ENCODE measurements at regions not wholly inside any gene's neighbourhood (a gene's known extent, or its start where the extent isn't known, plus 50 kb on each side); places are given as distances from the start of the nearest gene placed in this dataset.

DNA sequence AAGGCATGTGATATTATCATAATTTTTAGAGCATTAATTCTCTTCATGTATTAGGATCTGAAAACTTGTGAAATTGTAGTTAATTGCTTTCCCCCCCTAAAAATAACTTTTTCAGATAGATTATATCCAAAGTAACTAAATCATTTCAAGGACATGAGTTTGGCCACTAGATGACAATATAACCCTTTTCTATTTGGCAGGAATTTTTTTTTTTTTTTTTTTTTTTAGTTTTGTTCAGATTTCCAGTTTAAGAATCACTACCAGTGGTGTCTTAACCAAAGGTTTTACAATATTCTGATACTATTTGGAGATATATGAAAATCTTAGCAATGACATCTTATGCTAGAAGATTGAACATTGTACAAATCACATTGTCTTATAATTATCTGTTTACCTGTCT is 370.8 kb downstream of the AMY1C start:
- intact Hi-C loops (cut with micrococcal nuclease; ENCODE audit: unreplicated experiment) = no loop called here
- H3K4me3 ChIP-seq = no peak overlapping the region
- POLR2A ChIA-PET (ENCODE audit: unreplicated experiment) = no interaction called here
- H3K4me1 ChIP-seq (replicated peaks; ENCODE audit: insufficient read depth) = no peaks in the 10 kb centered on the region
- no peaks in the 10 kb centered on the region for H3K27me3 ChIP-seq (ENCODE audit: insufficient read depth, low read depth)
- H3K79me2 ChIP-seq (ENCODE audit: low read depth) = no peaks in the 10 kb centered on the region
- BruUV-seq (replicated peaks) = no TSS peak
- CTCF ChIA-PET = no interaction called here
- TF ChIP-seq EZH2 (IDR thresholded peaks at IDR 0.05; ENCODE audit: low read depth) = no peak
- TF ChIP-seq, protein P1, sequence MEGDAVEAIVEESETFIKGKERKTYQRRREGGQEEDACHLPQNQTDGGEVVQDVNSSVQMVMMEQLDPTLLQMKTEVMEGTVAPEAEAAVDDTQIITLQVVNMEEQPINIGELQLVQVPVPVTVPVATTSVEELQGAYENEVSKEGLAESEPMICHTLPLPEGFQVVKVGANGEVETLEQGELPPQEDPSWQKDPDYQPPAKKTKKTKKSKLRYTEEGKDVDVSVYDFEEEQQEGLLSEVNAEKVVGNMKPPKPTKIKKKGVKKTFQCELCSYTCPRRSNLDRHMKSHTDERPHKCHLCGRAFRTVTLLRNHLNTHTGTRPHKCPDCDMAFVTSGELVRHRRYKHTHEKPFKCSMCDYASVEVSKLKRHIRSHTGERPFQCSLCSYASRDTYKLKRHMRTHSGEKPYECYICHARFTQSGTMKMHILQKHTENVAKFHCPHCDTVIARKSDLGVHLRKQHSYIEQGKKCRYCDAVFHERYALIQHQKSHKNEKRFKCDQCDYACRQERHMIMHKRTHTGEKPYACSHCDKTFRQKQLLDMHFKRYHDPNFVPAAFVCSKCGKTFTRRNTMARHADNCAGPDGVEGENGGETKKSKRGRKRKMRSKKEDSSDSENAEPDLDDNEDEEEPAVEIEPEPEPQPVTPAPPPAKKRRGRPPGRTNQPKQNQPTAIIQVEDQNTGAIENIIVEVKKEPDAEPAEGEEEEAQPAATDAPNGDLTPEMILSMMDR (conservative IDR thresholded peaks at IDR 0.05) = peak; percentile 53; the same call in 1 of the 2 replicates
- no peaks in the 10 kb centered on the region for H3K9me3 ChIP-seq (ENCODE audit: insufficient read depth, low read depth)
- no peaks in the 10 kb centered on the region for H3F3A ChIP-seq (ENCODE audit: insufficient read depth, low read depth)
- H3K27ac ChIP-seq = no peak overlapping the region
- H2AFZ ChIP-seq = no peak overlapping the region
- H3K9me2 ChIP-seq (ENCODE audit: insufficient read depth) = no peaks in the 10 kb centered on the region; the same call in 1 of the 2 replicates
- H3K36me3 ChIP-seq (ENCODE audit: low read depth) = no peaks in the 10 kb centered on the region
- H4K20me1 ChIP-seq (ENCODE audit: insufficient read depth) = no peaks in the 10 kb centered on the region
- DNase-seq = no peak
- no peak overlapping the region for H3K4me2 ChIP-seq

DNA sequence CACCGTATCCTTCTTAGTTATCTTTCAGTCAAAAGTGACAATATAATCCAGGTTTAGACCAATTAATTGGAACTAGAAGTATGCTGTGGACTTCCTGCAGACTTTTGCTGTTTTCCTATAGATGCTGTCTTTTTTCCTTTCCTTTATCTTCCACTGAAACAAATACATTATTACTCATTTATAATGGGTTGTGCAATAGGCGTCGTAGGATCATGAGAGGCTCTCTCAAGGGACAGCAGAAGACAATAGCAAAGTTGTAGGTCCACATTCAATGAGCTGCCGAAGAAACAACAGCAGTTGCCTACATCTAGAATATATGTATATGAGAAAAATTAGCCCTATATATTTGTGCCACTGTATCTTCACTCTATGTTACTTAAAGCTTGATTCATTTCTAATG is 371.6 kb downstream of the AMY1C start:
- Histone ChIP-seq H3K27ac (no peak overlapping the region), H3K4me3 (no peak overlapping the region)
- POLR2A ChIA-PET (ENCODE audit: unreplicated experiment) = no interaction called here

GRCh38 chr1:104125266-104125665 is 375.6 kb downstream of the AMY1C start:
- Histone ChIP-seq H3K4me1 (replicated peaks; ENCODE audit: insufficient read depth) (no peaks in the 10 kb centered on the region), H3K79me2 (ENCODE audit: low read depth) (no peaks in the 10 kb centered on the region), H3K36me3 (ENCODE audit: low read depth) (no peaks in the 10 kb centered on the region), H3K4me3 (no peak overlapping the region), H3K9me2 (ENCODE audit: insufficient read depth) (no peaks in the 10 kb centered on the region), H3K27me3 (ENCODE audit: insufficient read depth, low read depth) (no peaks in the 10 kb centered on the region), H3F3A (ENCODE audit: insufficient read depth, low read depth) (no peaks in the 10 kb centered on the region), H3K27ac (no peak overlapping the region), H3K4me2 (no peak overlapping the region), H3K9me3 (ENCODE audit: insufficient read depth, low read depth) (no peaks in the 10 kb centered on the region), H2AFZ (0 out of 2 replicates have a peak overlapping the region, but pooled peaks have one; percentile 4), H4K20me1 (ENCODE audit: insufficient read depth) (no peaks in the 10 kb centered on the region)
- BruUV-seq (replicated peaks) = no TSS peak
- POLR2A ChIA-PET (ENCODE audit: unreplicated experiment) = no interaction called here
- TF ChIP-seq, protein P1 (conservative IDR thresholded peaks at IDR 0.05) = no peak
- no peak for TF ChIP-seq EZH2 (IDR thresholded peaks at IDR 0.05; ENCODE audit: low read depth)
- CTCF ChIA-PET = no interaction called here
- DNase-seq = peak in 1 of 2 experiments; percentile 44
- intact Hi-C loops (cut with micrococcal nuclease; ENCODE audit: unreplicated experiment) = no loop called here

More for the DNA sequence above, 371.6 kb downstream of the AMY1C start:
- BruUV-seq (replicated peaks) = no TSS peak
- Histone ChIP-seq H3K4me2 (no peak overlapping the region), H3K36me3 (ENCODE audit: low read depth) (no peaks in the 10 kb centered on the region), H3K9me3 (ENCODE audit: insufficient read depth, low read depth) (no peaks in the 10 kb centered on the region), H2AFZ (no peak overlapping the region), H3K4me1 (replicated peaks; ENCODE audit: insufficient read depth) (no peaks in the 10 kb centered on the region), H3K27me3 (ENCODE audit: insufficient read depth, low read depth) (no peaks in the 10 kb centered on the region), H3K79me2 (ENCODE audit: low read depth) (no peaks in the 10 kb centered on the region), H3K9me2 (ENCODE audit: insufficient read depth) (no peaks in the 10 kb centered on the region), H4K20me1 (ENCODE audit: insufficient read depth) (no peaks in the 10 kb centered on the region), H3F3A (ENCODE audit: insufficient read depth, low read depth) (no peaks in the 10 kb centered on the region)
- intact Hi-C loops (cut with micrococcal nuclease; ENCODE audit: unreplicated experiment) = no loop called here
- DNase-seq = no peak
- CTCF ChIA-PET = no interaction called here
- TF ChIP-seq, protein P1 (conservative IDR thresholded peaks at IDR 0.05) = no peak
- no peak for TF ChIP-seq EZH2 (IDR thresholded peaks at IDR 0.05; ENCODE audit: low read depth)

Measured in PC-9 (cell line).